GM04503 (cell line): ENCODE measurements at regions not wholly inside any gene's neighbourhood (a gene's known extent, or its start where the extent isn't known, plus 50 kb on each side); places are given as distances from the start of the nearest gene placed in this dataset.
"Not testable (repeated sequence)": the region's sequence is repeated elsewhere in the genome, so short reads cannot be mapped to it uniquely, and the experiment has no call there.

Source experiments
- DNase-seq: peaks from one replicate; pipeline ENCODE4 v3.0.0-alpha.2; 2012; ENCODE audit warnings: low read depth

DNA sequence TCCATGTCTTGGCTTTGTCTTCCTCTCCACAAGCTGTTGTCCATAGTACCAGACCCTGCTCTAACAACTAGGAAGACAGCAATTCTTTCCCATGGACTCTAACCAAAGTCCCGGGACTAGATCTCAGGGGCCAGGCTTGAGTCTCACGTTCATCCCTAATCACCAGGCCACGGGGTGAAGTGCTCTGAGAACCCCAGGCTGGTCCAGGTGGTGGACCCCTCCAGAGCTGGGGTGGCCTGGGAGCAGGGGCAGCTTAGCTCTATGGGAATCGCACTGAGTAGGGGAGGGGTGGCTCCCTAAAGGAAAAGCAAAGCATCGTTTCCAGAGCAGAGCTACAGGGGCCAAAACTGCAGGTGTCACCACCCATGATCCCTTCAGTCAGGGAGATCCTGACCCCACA, 150.9 kb downstream of the TPRA1 start:
- DNase-seq, result no peak

GRCh38 chr3:127438951-127439350, 151.1 kb upstream of the PRR20G start:
- no peak for DNase-seq

GRCh38 chr3:127438371-127438770, 150.5 kb upstream of the PRR20G start:
- no peak for DNase-seq

- DNase-seq, result not testable (repeated sequence)
Observed at GRCh38 chr3:127435299-127435698, 147.5 kb upstream of the PRR20G start.

- DNase-seq, result no peak
Observed at GRCh38 chr3:127431066-127431465, 143.2 kb upstream of the PRR20G start.

- no peak for DNase-seq
Observed at GRCh38 chr3:127428344-127428997, 140.6 kb upstream of the PRR20G start.

DNA sequence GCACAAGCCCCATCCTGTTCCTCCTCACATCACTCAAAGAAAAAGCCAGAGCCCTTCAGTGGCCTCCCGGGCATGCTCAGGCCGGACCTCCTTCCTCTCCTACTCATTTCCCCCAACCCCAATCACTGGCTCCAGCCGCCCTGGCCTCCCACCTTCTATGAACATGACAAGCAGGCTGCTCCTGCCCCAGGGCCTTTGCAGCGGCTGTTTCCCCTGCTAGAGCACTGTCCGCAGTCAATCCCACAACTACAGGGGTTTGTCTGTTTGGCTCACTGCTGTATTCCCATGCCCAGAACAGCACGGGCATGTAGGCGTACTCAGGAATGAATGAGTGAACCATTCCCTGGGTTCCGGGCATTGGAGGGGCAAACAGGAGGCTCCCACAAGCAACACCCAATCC, 139.8 kb upstream of the PRR20G start:
- no peak for DNase-seq

GRCh38 chr3:127427156-127427555, 139.3 kb upstream of the PRR20G start:
- no peak for DNase-seq

DNA sequence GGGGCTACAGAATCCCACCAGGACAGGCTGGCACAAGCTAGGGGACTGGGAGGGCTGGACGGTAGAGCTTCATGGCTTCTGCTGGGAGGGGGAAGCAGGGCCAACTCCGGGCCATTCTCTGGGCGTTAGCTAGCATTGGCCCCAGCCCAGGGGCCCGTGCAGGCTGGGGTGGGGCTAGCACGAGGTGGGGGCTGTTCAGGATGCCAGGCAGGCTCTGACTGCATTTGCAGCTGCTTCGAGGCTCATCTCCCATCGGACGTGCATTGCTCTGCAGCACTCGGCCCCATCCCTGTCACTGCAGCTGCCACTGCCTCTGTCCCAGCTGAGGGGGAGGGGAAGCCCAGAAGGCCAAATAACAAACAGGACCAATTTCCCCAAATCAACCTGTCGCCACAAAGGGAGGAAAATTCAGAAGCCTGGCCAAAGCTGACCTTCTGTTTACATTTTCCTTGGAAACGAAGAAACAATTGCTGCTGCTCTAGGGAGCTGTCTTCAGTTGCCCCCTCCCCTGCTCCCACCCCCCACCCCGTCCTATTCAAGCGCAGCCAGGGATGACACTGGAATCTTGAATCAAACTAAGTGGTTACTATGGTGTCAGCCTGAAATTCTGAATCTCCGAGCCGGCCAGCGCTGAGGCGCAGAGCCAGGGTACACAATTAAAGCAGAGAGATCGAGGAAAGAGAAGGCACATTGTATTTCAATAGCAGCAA, 138.8 kb upstream of the PRR20G start:
- DNase-seq, result no peak

- DNase-seq, result no peak
Observed at GRCh38 chr3:127425505-127426443, 137.9 kb upstream of the PRR20G start.

- DNase-seq, result no peak
Observed at GRCh38 chr3:127424766-127425504, 137.1 kb upstream of the PRR20G start.

- DNase-seq, result no peak
Observed at GRCh38 chr3:127423856-127424765, 136.3 kb upstream of the PRR20G start.

DNA sequence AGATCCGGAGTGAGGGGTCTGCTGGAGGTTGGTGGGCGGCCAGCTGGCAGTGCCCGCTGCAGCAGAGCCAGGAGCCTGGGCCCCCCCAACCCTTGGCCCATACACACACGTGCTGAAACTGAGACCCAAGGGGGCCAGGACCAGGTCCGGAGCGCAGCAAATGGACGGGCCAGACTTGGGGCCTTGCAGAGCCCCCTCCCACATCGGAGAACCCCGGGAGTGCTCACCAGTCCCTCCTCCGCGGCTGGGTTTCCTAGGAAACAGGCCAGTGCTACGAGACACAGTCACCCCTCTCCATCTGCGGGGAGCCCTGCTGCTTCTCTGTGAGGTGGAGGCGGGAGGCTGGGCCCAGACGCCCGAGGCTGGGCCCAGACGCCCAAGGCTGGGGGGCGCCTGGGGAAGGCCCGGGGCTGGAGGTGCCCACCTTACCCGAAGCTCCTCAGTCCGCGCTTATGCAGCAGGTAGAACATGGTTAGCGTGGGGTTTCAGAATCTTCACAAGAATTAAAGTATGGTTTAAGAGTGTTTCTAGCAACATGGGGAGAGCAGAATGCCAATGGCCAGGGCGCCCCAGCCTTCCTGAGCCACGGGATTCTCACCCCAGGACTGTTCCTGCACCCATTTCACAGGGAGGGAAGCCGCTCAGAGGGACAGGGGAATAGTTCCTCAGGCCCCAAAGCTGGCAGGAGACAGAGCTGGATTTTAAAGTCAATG, 135.0 kb upstream of the PRR20G start:
- no peak for DNase-seq

GRCh38 chr3:127421943-127422662, 134.3 kb upstream of the PRR20G start:
- DNase-seq, result no peak

DNA sequence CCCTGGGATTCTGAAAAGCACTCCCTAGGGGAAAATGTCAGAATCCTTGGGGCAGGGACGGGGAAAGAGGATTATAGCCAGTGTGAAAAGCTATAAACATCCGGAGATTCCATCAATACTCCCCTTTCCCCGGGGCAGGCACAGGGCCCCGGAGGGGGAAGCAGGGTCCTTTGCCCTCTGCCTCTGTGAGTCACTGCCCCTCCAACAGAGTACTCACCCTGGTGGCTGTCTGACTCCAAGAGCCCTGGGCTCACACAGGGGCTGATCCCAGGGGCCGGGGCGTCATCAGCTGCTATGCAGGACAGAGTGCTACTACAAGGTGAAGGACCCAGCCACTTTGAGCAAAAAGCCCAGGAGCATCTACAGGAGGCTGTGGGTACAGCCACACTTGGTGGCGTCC, 133.0 kb upstream of the PRR20G start:
- no peak for DNase-seq

DNA sequence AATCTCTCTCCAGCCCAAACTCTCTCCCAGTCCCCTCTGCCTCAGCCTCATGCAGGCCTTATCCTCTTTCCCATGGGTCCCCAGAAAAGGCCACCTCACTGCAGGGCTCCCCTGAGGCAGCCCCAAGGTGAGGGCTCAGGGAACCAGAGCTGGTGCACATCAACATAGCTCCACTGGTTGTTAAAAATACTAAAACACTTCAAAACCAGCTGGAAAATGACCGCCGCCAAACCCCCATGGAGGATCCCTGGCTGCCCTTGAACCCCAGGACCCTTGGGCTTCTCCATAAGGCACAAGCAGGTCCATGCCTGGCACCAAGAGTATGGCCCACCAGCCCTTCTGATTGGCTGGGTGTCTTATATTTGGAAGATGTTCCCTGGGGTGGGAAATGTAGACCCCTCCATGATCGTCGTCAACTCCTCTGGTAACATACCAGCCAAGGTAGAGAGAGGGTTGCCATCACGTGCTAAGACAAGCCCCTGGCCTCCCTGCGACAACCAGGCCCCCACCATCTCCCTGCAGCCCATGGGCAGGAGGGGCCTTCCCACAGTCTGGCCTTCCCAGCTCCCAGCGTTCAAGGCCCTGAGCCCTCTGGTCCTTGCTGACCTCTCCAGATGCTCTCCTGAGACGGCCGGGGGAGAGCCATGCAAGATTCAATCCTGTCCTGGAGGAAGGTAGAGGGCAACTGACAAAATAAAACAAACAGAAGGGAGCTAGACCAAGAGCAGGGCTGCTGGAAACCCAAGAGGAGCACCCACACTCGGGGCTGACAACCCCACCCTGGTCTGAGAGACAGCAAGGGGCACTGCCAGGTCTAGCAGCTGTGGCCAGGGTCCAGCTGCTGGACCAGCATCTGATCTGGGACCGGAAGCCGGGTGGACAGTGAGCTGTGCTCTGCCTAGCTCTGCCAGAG, 132.1 kb upstream of the PRR20G start:
- DNase-seq, result no peak

DNA sequence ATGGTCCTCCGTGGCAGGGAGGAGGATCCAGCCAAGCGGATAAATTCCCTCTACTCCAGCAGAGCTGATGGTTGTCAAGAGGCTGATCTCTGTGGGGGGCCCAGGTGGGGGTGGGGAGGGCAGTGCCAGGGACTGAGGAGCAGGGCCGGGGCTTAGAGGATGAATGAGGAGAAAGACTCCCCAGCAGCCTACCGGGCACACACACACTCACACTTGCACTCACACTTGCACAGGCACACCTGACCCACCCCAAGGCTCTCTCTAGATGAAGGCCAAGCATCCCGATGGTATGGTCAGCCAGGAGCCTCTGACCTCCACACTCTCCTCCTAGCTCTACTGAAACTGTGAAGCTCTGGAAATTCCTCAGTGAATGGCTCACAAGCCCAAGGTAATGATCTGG, 131.3 kb upstream of the PRR20G start:
- no peak for DNase-seq

- DNase-seq, result no peak
Observed at GRCh38 chr3:127418560-127419147, 130.8 kb upstream of the PRR20G start.
